Activated gamma-delta T cell treated with anti-CD3 and anti-CD28 coated beads, Interleukin-2, amount 50 U/mL, for 16 hours (primary cell): ENCODE measurements at regions not wholly inside any gene's neighbourhood (a gene's known extent, or its start where the extent isn't known, plus 50 kb on each side); places are given as distances from the start of the nearest gene placed in this dataset.
A peak's percentile ranks its signal among the peaks of the same experiment; 100 is the strongest.
"Not testable (repeated sequence)": the region's sequence is repeated elsewhere in the genome, so short reads cannot be mapped to it uniquely, and the experiment has no call there.

Experiments used
- DNase-seq: peaks from one replicate; pipeline ENCODE4 v3.0.0-alpha.2; 2020; ENCODE audit warnings: low read depth

- no peak for DNase-seq
Measured at GRCh38 chr6:151671195-151671594, 136.3 kb upstream of the ESR1 start.

GRCh38 chr6:151674578-151674977 is 132.9 kb upstream of the ESR1 start:
- no peak for DNase-seq

GRCh38 chr6:151675746-151676459 is 131.6 kb upstream of the ESR1 start:
- peak; percentile 9 for DNase-seq

GRCh38 chr6:151676460-151676945 is 131.0 kb upstream of the ESR1 start:
- DNase-seq = no peak

- no peak for DNase-seq
Measured at GRCh38 chr6:151677404-151677803, 130.1 kb upstream of the ESR1 start.

- no peak for DNase-seq
Measured at GRCh38 chr6:151679081-151679480, 128.4 kb upstream of the ESR1 start.

GRCh38 chr6:151679941-151680340 is 127.5 kb upstream of the ESR1 start:
- DNase-seq = no peak

GRCh38 chr6:151680846-151681432 is 126.5 kb upstream of the ESR1 start:
- DNase-seq = no peak

GRCh38 chr6:151681433-151682059 is 125.9 kb upstream of the ESR1 start:
- DNase-seq = no peak

- no peak for DNase-seq
Measured at GRCh38 chr6:151682251-151682650, 125.2 kb upstream of the ESR1 start.

GRCh38 chr6:151682922-151683321 is 124.6 kb upstream of the ESR1 start:
- no peak for DNase-seq

GRCh38 chr6:151683381-151683780 is 124.1 kb upstream of the ESR1 start:
- no peak for DNase-seq

GRCh38 chr6:151689499-151690201 is 117.8 kb upstream of the ESR1 start:
- no peak for DNase-seq

- DNase-seq = no peak
Measured at GRCh38 chr6:151690303-151690702, 117.2 kb upstream of the ESR1 start.

GRCh38 chr6:151690768-151691562 is 116.5 kb upstream of the ESR1 start:
- no peak for DNase-seq

- DNase-seq = no peak
Measured at GRCh38 chr6:151692216-151692615, 115.3 kb upstream of the ESR1 start.

GRCh38 chr6:151693366-151693765 is 114.1 kb upstream of the ESR1 start:
- DNase-seq = no peak

- no peak for DNase-seq
Measured at GRCh38 chr6:151695156-151695555, 112.3 kb upstream of the ESR1 start.

GRCh38 chr6:151696302-151696701 is 111.2 kb upstream of the ESR1 start:
- DNase-seq = not testable (repeated sequence)

- DNase-seq = no peak
Measured at GRCh38 chr6:151698931-151699700, 108.4 kb upstream of the ESR1 start.

GRCh38 chr6:151699719-151700118 is 107.8 kb upstream of the ESR1 start:
- no peak for DNase-seq
